Gastroesophageal sphincter (tissue), 3 donors: ENCODE measurements at regions not wholly inside any gene's neighbourhood (a gene's known extent, or its start where the extent isn't known, plus 50 kb on each side); places are given as distances from the start of the nearest gene placed in this dataset.

Source experiments
- CTCF ChIP-seq, 4 experiments: fragments of 200-600 bp in 2 of 4; fragments of 450-650 bp in 2 of 4; sonication (generic) in 1 of 4; IDR thresholded peaks; one replicate each; pipeline ENCODE4 v1.5.1; 2017 to 2019; ENCODE audit warnings: antibody characterized with exemption in 4 of 4, mild to moderate bottlenecking in 2 of 4, moderate library complexity in 2 of 4
- POLR2A ChIP-seq, 2 donors: fragments of 450-650 bp; IDR thresholded peaks; one replicate each; pipeline ENCODE4 v1.6.1; 2017; ENCODE audit warnings: antibody characterized with exemption in 2 of 2, mild to moderate bottlenecking in 2 of 2, moderate library complexity in 1 of 2

GRCh38 chr21:34006611-34007168 lies 66.7 kb upstream of the MRPS6 start:
- TF ChIP-seq CTCF (IDR thresholded peaks at IDR 0.05), result no peak
- no peak for TF ChIP-seq POLR2A (IDR thresholded peaks at IDR 0.05)
